H9 (cell line): ENCODE measurements at regions not wholly inside any gene's neighbourhood (a gene's known extent, or its start where the extent isn't known, plus 50 kb on each side); places are given as distances from the start of the nearest gene placed in this dataset.

Experiments
- DNase-seq: peaks from one replicate; pipeline ENCODE4 v3.0.0-alpha.2; 2017
- H2AFZ ChIP-seq: one replicate; pipeline ENCODE4 v1.6.1; 2013; ENCODE audit warnings: mild to moderate bottlenecking, low read length, control low read depth, moderate library complexity
- H2AK5ac ChIP-seq: 2 replicates; pipeline ENCODE4 v1.6.1; 2013; ENCODE audit warnings: low read length, control low read depth, mixed read lengths; ENCODE audit not compliant: insufficient read length
- H2BK120ac ChIP-seq: one replicate; pipeline ENCODE4 v1.6.1; 2013; ENCODE audit warnings: low read depth, mild to moderate bottlenecking, low read length, control low read depth, inconsistent platforms; ENCODE audit not compliant: poor library complexity, severe bottlenecking
- H2BK12ac ChIP-seq: 2 replicates; pipeline ENCODE4 v1.6.1; 2013; ENCODE audit warnings: low read length, control low read depth, mixed read lengths, low read depth; ENCODE audit not compliant: insufficient read length
- H2BK15ac ChIP-seq: 2 replicates; pipeline ENCODE4 v1.6.1; 2013; ENCODE audit warnings: low read depth, low read length, control low read depth
- H2BK20ac ChIP-seq: one replicate; pipeline ENCODE4 v1.6.1; 2013; ENCODE audit warnings: low read depth, mild to moderate bottlenecking, low read length, control low read depth, inconsistent platforms; ENCODE audit not compliant: poor library complexity, severe bottlenecking
- H2BK5ac ChIP-seq: 2 replicates; pipeline ENCODE4 v1.6.1; 2013; ENCODE audit warnings: low read length, control low read depth, mixed read lengths; ENCODE audit not compliant: insufficient read length
- H3K14ac ChIP-seq: 2 replicates; pipeline ENCODE4 v1.6.1; 2013; ENCODE audit warnings: low read length, control low read depth; ENCODE audit not compliant: insufficient read depth
- H3K18ac ChIP-seq: 2 replicates; pipeline ENCODE4 v1.6.1; 2013; ENCODE audit warnings: low read depth, mild to moderate bottlenecking, mixed read lengths, low read length, control low read depth; ENCODE audit not compliant: insufficient read length
- H3K23ac ChIP-seq: 2 replicates; pipeline ENCODE4 v1.6.1; 2013; ENCODE audit warnings: low read length, control low read depth, mixed read lengths, low read depth; ENCODE audit not compliant: insufficient read length
- H3K23me2 ChIP-seq: 2 replicates; pipeline ENCODE4 v1.6.1; 2013; ENCODE audit warnings: low read depth, mild to moderate bottlenecking, mixed read lengths, low read length, control low read depth; ENCODE audit not compliant: insufficient read length, poor library complexity, severe bottlenecking
- H3K27ac ChIP-seq: 2 replicates; pipeline ENCODE4 v1.5.1; 2013; ENCODE audit warnings: low read length, control low read depth, mixed read lengths, low read depth; ENCODE audit not compliant: insufficient read length
- H3K27me3 ChIP-seq: 2 replicates; pipeline ENCODE4 v1.6.1; 2013; ENCODE audit warnings: low read length, control low read depth, inconsistent platforms; ENCODE audit not compliant: insufficient read depth
- H3K4ac ChIP-seq: 2 replicates; pipeline ENCODE4 v1.6.1; 2013; ENCODE audit warnings: low read depth, mild to moderate bottlenecking, control low read depth, inconsistent platforms, low read length, moderate library complexity
- H3K4me1 ChIP-seq: 2 replicates; pipeline ENCODE4 v1.6.1; 2013; ENCODE audit warnings: low read length, control low read depth, inconsistent platforms; ENCODE audit not compliant: insufficient read depth
- H3K4me2 ChIP-seq: 2 replicates; pipeline ENCODE4 v1.6.1; 2013; ENCODE audit warnings: low read length, control low read depth, mixed read lengths; ENCODE audit not compliant: insufficient read length, insufficient read depth
- H3K56ac ChIP-seq: 2 replicates; pipeline ENCODE4 v1.6.1; 2013; ENCODE audit warnings: low read depth, mild to moderate bottlenecking, mixed read lengths, low read length, control low read depth; ENCODE audit not compliant: insufficient read length
- H3K79me1 ChIP-seq: 2 replicates; pipeline ENCODE4 v1.6.1; 2013; ENCODE audit warnings: low read depth, mild to moderate bottlenecking, moderate library complexity, low read length, control low read depth, inconsistent platforms; ENCODE audit not compliant: insufficient read depth, poor library complexity, severe bottlenecking
- H3K79me2 ChIP-seq: 2 replicates; pipeline ENCODE4 v1.6.1; 2013; ENCODE audit warnings: low read length, control low read depth, inconsistent platforms; ENCODE audit not compliant: insufficient read depth
- H3K9ac ChIP-seq: 2 replicates; pipeline ENCODE4 v1.6.1; 2013; ENCODE audit warnings: low read length, control low read depth, mixed read lengths; ENCODE audit not compliant: insufficient read length; ENCODE audit errors: extremely low read depth
- H3K9me3 ChIP-seq: one replicate; pipeline ENCODE4 v1.6.1; 2013; ENCODE audit warnings: low read depth, low read length, inconsistent platforms; ENCODE audit not compliant: control insufficient read depth
- H3T11ph ChIP-seq: one replicate; pipeline ENCODE4 v1.6.1; 2013; ENCODE audit warnings: mild to moderate bottlenecking, low read length, control low read depth, inconsistent platforms
- H4K20me1 ChIP-seq: one replicate; pipeline ENCODE4 v1.6.1; 2013; ENCODE audit not compliant: control insufficient read depth, insufficient read length, insufficient read depth
- H4K5ac ChIP-seq: 2 replicates; pipeline ENCODE4 v1.6.1; 2013; ENCODE audit warnings: low read depth, mild to moderate bottlenecking, mixed read lengths, low read length, control low read depth; ENCODE audit not compliant: insufficient read length
- H4K8ac ChIP-seq: replicated peaks from 2 replicates; pipeline ENCODE4 v1.6.1; 2013; ENCODE audit warnings: low read length, control low read depth, mixed read lengths, low read depth; ENCODE audit not compliant: insufficient read length
- H4K91ac ChIP-seq: 2 replicates; pipeline ENCODE4 v1.6.1; 2013; ENCODE audit warnings: low read depth, mild to moderate bottlenecking, moderate library complexity, mixed read lengths, low read length, control low read depth; ENCODE audit not compliant: insufficient read length
- H3K27ac Mint-ChIP-seq, 3 experiments: 2 replicates in 2 of 3; 3 replicates in 1 of 3; pipeline ENCODE4 v1.8.0; 2020 to 2021; ENCODE audit warnings: mixed read lengths in 3 of 3, mild to moderate bottlenecking in 1 of 3, moderate library complexity in 1 of 3
- H3K27me3 Mint-ChIP-seq: 2 replicates; pipeline ENCODE4 v1.8.0; 2021; ENCODE audit warnings: low read depth, mild to moderate bottlenecking, moderate library complexity, mixed read lengths
- H3K36me3 Mint-ChIP-seq, 3 experiments: 2 replicates in 2 of 3; 3 replicates in 1 of 3; pipeline ENCODE4 v1.8.0; 2020 to 2021; ENCODE audit warnings: low read depth in 3 of 3, mixed read lengths in 3 of 3; ENCODE audit not compliant: insufficient read depth in 1 of 3
- H3K4me1 Mint-ChIP-seq, 2 experiments: 2 replicates each; pipeline ENCODE4 v1.8.0; 2020; ENCODE audit warnings: mixed read lengths in 2 of 2
- H3K4me3 Mint-ChIP-seq, 2 experiments: 2 replicates in 1 of 2; 3 replicates in 1 of 2; pipeline ENCODE4 v1.8.0; 2020 to 2021; ENCODE audit warnings: mild to moderate bottlenecking in 2 of 2, mixed read lengths in 2 of 2, moderate library complexity in 1 of 2
- H3K9me3 Mint-ChIP-seq, 2 experiments: 2 replicates in 1 of 2; 3 replicates in 1 of 2; pipeline ENCODE4 v1.8.0; 2020; ENCODE audit warnings: mild to moderate bottlenecking in 2 of 2, mixed read lengths in 2 of 2, moderate library complexity in 1 of 2
- CTCF ChIP-seq: fragments of 200-600 bp; sonication (generic); conservative IDR thresholded peaks from 3 replicates; pipeline ENCODE4 v1.8.0; 2021; ENCODE audit warnings: antibody characterized with exemption, mild to moderate bottlenecking
- WGBS: extraction: QIAGEN DNeasy Blood & Tissue Kit; methylation state at CpG from one replicate; pipeline ENCODE4 v1.1.7; 2013; ENCODE audit warnings: missing lambda C conversion rate, low lambda C conversion rate, mixed read lengths; ENCODE audit not compliant: insufficient read length; ENCODE audit errors: extremely low coverage; 5-methylcytosine and 5-hydroxymethylcytosine counted together

GRCh38 chrX:63426519-63426918 is 75.4 kb upstream of the SPIN4 start:
- H3K9ac ChIP-seq: no peak overlapping the region
- no peaks in the 10 kb centered on the region for H4K20me1 ChIP-seq
- H2AK5ac ChIP-seq: no peak overlapping the region
- H2BK20ac ChIP-seq: no peak overlapping the region
- H4K91ac ChIP-seq: no peak overlapping the region
- no CpG with 5 or more reads among the region's 7 CpGs for WGBS
- H3K4me1 Mint-ChIP-seq: no peaks in the 10 kb centered on the region; a peak in 1 of 4 replicates
- no peaks in the 10 kb centered on the region for H3K27me3 Mint-ChIP-seq
- H3K23ac ChIP-seq: no peak overlapping the region
- no peak overlapping the region for H3K4ac ChIP-seq
- DNase-seq: peak; percentile 33
- H4K8ac ChIP-seq: no peak overlapping the region
- H3K27ac ChIP-seq: no peak overlapping the region
- no peaks in the 10 kb centered on the region for H3K23me2 ChIP-seq
- H4K5ac ChIP-seq: no peak overlapping the region
- no peaks in the 10 kb centered on the region; the same call in 1 of the 2 replicates for H3K4me1 ChIP-seq
- no peaks in the 10 kb centered on the region for H3K27me3 ChIP-seq
- no peak overlapping the region for H3K4me2 ChIP-seq
- H3K18ac ChIP-seq: no peak overlapping the region
- TF ChIP-seq CTCF: no peak
- no peaks in the 10 kb centered on the region for H3K79me2 ChIP-seq
- peaks cover 26% of the 10 kb centered on the region in 2 experiments for H3K9me3 Mint-ChIP-seq
- H2BK5ac ChIP-seq: no peak overlapping the region
- H3K56ac ChIP-seq: no peak overlapping the region
- H3K36me3 Mint-ChIP-seq: peaks cover 0 to 13% (median 12%) of the 10 kb centered on the region in 3 experiments; a peak in 5 of 7 replicates
- no peak overlapping the region for H3K14ac ChIP-seq
- peak overlapping the region in 2 of 3 experiments; percentile 31 to 44; a peak in 1 of 7 replicates for H3K27ac Mint-ChIP-seq
- H3K79me1 ChIP-seq: no peaks in the 10 kb centered on the region
- H3K9me3 ChIP-seq: peaks cover 54% of the 10 kb centered on the region
- H3K4me3 Mint-ChIP-seq: no peak overlapping the region
- no peak overlapping the region for H2BK12ac ChIP-seq
- no peak overlapping the region for H2BK120ac ChIP-seq
- H2BK15ac ChIP-seq: no peak overlapping the region
- no peak overlapping the region for H3T11ph ChIP-seq
- H2AFZ ChIP-seq: no peak overlapping the region
